Right ventricle myocardium superior (tissue), 1 donor: ENCODE measurements at regions not wholly inside any gene's neighbourhood (a gene's known extent, or its start where the extent isn't known, plus 50 kb on each side); places are given as distances from the start of the nearest gene placed in this dataset. TPM values are rescaled to one million over a fixed set of nuclear protein-coding genes. Genes with fewer than 3 reads are reported as not detected.

ENCODE experiments used
- ATAC-seq: fragments of 200-7000 bp; cut with Tn5 transposase; one replicate; pipeline ENCODE4 v1.9.1; 2020; ENCODE audit warnings: mild to moderate bottlenecking; ENCODE audit not compliant: poor library complexity
- DNase-seq: peaks from one replicate; pipeline ENCODE4 v3.0.0-alpha.2; 2020
- intact Hi-C: fragments of 100-400 bp; cut with DNase I; formaldehyde crosslinking; loops from one replicate; pipeline ENCODE4 v1.11.2; 2022
- microRNA-seq: library from miRNA; unstranded; fragments of <30 nt; microRNA quantifications from one replicate; pipeline ENCODE4 v1.2.0, GENCODE V29; 2020
- donor health status: DM: no; HTN: yes; CAD: no; lungs with severe emphysema.

- intact Hi-C loops, result no loop called here
- ATAC-seq (no peak), DNase-seq (no peak)
Measured at GRCh38 chr1:201763455-201764140, 65.4 kb upstream of the IPO9 start.

DNA sequence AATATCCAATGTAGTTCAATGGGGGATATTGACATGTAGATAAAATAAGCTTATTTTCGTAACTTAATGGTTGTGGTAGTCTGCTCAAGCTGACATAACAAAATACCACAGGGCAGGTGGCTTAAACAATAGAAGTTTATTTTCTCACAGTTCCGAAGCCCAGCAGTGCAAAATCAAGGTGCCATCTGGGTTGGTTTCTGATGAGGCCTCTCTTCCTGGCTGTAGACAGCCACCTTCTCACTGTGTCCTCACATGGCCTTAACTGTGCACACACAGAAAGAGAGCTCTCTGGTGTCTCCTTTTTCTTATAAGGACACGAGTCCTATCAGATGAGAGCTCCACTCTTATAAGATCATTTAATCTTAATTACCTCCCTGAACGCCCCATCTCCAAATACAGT lies 64.8 kb upstream of the IPO9 start:
- DNase-seq (no peak), ATAC-seq (no peak)
- intact Hi-C loops, result no loop called here

DNA sequence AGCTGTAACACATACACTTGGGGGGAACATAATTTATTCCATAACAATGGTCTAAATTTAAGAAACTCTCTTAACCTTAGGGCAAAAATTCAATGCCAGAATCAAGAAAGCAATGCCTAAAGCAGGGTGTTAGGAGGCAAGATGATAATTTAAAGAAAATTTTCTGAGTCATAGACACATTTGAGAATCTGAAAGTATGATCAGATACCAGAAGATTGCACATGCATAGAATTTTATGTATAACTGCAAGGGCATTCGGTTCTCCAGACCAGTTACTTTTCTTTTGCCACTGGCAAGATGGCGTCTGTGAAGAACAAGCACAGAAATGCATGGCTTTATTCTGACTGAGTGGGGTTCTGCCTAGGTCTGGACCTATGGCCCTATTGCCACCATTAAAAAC lies 64.4 kb upstream of the IPO9 start:
- no peak for ATAC-seq
- intact Hi-C loops, result no loop called here
- no peak for DNase-seq

- peak; percentile 67 for ATAC-seq
- intact Hi-C loops, result no loop called here
- no peak for DNase-seq
Measured at GRCh38 chr1:201766131-201766866, 62.7 kb upstream of the IPO9 start.

GRCh38 chr1:201767339-201767738 lies 61.6 kb upstream of the IPO9 start:
- ATAC-seq, result no peak
- no peak for DNase-seq
- intact Hi-C loops, result no loop called here

DNA sequence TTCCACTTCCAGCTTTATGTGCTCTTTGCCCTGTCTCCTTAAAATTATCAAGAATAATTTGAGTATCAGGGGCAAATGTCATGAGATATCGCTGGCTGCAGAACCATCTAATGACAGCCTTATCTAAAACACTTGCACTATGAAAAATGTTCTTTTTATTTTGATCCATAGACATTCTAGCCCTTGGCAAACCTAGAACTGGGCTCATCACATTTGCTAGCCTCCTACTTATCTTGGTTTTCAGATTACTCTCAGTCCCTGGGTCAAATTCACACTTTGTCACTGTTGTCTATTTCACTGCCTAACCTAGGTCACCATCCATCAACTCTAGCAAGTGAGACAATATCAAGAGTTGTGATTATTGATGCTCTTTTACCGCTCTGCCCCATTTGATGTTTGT lies 59.9 kb upstream of the IPO9 start:
- peak; percentile 51 for ATAC-seq
- intact Hi-C loops, result no loop called here

DNA sequence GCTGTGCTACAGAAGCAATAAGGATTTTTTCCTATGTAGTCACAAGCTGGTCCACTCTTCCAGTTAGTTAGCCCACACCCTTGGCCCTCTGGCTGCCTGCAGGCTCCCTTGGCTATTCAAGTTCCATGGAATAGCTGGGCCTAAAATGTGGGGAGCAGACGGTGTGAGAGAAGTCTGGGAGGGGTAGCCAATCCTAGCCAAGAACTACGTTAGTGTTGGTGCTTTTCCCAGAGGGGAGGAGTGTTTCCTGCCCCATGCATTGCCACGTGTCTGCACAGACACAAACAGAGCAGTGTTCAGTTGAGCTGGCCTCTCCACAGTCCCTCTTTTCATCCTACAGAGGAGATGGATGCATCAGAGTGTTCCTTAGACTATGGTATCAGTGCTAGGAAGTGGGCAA lies 59.0 kb upstream of the IPO9 start:
- ATAC-seq (peak; percentile 86), DNase-seq (peak; percentile 73)
- intact Hi-C loops, result no loop called here

More for the DNA sequence above, 59.9 kb upstream of the IPO9 start:
- DNase-seq, result no peak

DNA sequence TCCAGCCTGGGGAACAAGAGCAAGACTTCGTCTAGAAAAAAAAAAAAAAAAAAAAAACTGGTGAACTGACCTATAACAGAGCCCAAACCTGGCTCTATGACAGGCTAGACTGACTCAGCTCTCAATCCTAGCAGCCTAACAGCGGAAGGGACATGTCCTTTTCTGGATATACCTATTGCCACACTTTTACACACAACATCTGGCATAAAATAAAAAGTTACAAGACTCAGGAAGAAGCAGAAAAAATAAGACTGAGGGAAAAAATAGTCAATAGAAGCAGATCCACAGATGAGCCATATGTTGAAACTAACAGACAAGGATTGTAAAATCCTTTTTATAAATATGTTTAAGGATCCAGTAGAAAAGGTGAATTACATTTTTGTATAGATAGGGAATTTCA lies 57.5 kb upstream of the IPO9 start:
- DNase-seq (no peak), ATAC-seq (no peak)
- intact Hi-C loops, result no loop called here

- ATAC-seq, result no peak
- intact Hi-C loops, result no loop called here
Measured at GRCh38 chr1:201772178-201772577, 56.8 kb upstream of the IPO9 start.

GRCh38 chr1:201773764-201774163 lies 55.2 kb upstream of the IPO9 start:
- DNase-seq (no peak), ATAC-seq (no peak)
- intact Hi-C loops, result no loop called here

More at GRCh38 chr1:201772178-201772577, 56.8 kb upstream of the IPO9 start:
- DNase-seq, result no peak

- ATAC-seq, result no peak
- intact Hi-C loops, result no loop called here
- DNase-seq, result no peak
Measured at GRCh38 chr1:201774224-201774982, 54.6 kb upstream of the IPO9 start.

DNA sequence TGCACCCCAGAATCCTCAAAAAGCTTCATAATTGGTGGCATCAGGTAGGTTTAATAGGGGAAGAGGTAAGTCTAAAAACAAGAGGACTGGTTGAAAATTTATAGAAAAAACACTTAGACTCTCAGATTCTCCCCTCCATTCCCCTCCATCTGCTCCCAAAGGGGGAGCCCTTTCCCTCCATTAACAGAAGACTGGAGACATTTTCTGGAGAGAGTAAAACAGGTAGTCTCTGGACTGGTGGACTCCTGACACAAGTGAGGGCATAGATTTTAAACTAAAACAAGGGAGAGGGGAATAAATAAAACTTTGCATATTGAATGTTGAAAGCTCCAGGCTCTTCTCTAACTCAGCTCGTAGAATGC lies 54.0 kb upstream of the IPO9 start:
- ATAC-seq, result no peak
- no peak for DNase-seq
- intact Hi-C loops, result no loop called here

DNA sequence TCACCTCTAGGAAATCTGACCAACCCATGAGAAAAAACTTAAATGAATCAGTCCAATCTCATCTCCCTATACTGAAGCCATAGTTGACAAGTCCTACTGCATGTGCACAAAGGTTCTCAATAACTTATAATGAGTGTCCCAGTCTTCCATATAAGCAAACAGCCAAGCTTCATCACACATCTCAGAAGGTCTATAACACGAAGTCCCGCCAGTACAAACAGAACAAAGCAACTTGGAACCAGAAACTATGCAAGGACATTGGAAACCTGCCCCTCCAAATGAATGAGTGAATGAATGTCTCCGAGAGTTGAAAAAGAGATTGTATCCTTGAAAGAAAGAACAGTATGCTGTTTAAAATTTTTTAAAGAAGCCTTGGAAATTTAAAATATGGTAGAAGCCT lies 53.6 kb upstream of the IPO9 start:
- no peak for ATAC-seq
- intact Hi-C loops, result no loop called here

GRCh38 chr1:201778279-201779065 lies 50.5 kb upstream of the IPO9 start:
- intact Hi-C loops, result no loop called here
- ATAC-seq (peak; percentile 62), DNase-seq (no peak)

More for the DNA sequence above, 53.6 kb upstream of the IPO9 start:
- no peak for DNase-seq

Small RNA genes lying in the stretch of these regions (microRNA-seq; reads per million reads assigned to microRNA genes)
- not detected for gene MIR5191
